ENCODE measurements at regions not wholly inside any gene's neighbourhood (a gene's known extent, or its start where the extent isn't known, plus 50 kb on each side); places are given as distances from the start of the nearest gene placed in this dataset.

DNA sequence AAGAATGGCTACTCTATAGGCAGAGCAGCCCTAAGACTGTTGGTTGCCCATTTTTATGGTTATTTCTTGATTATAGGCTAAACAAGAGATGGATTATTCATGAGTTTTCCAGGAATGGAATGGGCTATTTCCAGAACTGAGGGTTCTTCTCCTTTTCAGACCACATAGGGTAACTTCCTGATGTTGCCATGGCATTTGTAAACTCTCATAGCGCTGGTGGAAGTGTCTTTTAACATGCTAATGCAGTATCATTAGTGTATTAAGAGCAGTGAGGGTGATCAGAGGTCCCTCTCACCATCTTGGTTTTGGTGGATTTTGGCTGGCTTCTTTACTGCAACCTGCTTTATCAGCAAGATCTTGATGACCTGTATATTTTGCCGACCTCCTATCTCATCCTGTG lies 904.6 kb upstream of the FBXO33 start:
- TF ChIP-seq, protein P1, sequence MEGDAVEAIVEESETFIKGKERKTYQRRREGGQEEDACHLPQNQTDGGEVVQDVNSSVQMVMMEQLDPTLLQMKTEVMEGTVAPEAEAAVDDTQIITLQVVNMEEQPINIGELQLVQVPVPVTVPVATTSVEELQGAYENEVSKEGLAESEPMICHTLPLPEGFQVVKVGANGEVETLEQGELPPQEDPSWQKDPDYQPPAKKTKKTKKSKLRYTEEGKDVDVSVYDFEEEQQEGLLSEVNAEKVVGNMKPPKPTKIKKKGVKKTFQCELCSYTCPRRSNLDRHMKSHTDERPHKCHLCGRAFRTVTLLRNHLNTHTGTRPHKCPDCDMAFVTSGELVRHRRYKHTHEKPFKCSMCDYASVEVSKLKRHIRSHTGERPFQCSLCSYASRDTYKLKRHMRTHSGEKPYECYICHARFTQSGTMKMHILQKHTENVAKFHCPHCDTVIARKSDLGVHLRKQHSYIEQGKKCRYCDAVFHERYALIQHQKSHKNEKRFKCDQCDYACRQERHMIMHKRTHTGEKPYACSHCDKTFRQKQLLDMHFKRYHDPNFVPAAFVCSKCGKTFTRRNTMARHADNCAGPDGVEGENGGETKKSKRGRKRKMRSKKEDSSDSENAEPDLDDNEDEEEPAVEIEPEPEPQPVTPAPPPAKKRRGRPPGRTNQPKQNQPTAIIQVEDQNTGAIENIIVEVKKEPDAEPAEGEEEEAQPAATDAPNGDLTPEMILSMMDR (IDR thresholded peaks at IDR 0.05; ENCODE audit: insufficient read depth, low read length, poor library complexity, severe bottlenecking) = no peak
- TF ChIP-seq EZH2phosphoT487 (conservative IDR thresholded peaks at IDR 0.05; ENCODE audit: low read length) = no peak
